ENCODE measurements at regions not wholly inside any gene's neighbourhood (a gene's known extent, or its start where the extent isn't known, plus 50 kb on each side); places are given as distances from the start of the nearest gene placed in this dataset.

DNA sequence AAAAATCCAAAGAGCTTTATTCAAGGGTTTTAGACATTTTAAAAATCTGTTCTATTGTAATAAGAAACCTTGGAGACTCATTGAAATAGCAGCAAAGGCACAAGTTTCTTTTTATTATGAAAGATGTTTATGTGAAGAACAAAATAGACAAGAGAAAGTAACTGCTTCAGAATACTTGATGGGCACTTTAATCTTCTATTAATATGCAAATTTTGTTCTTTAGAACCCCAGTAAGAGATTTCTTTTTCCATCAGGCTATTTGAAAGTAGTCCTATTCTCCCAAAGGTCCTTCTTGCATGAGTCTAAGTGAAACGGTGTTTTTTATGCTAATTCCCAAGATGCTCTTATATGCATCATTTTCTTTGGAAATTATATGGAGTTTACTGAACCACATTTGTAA, 602.0 kb downstream of the EFNA5 start:
- WGBS, result 40% methylated on average over 1 of the region's 1 CpG
- Histone ChIP-seq H3K36me3 (ENCODE audit: insufficient read depth, low read length) (no peaks in the 10 kb centered on the region), H3K9ac (ENCODE audit: low read depth, low read length) (no peak overlapping the region), H3K27ac (ENCODE audit: low read depth, low read length) (peak overlapping the region; percentile 24; the same call in 1 of the 2 replicates), H3K4me1 (ENCODE audit: insufficient read depth, low read length) (peaks cover 32% of the 10 kb centered on the region), H3K9me3 (ENCODE audit: insufficient read depth, low read depth, low read length) (peaks cover 13% of the 10 kb centered on the region), H3K27me3 (ENCODE audit: insufficient read depth, low read length) (no peaks in the 10 kb centered on the region), H3K4me3 (ENCODE audit: low read length) (no peak overlapping the region)

DNA sequence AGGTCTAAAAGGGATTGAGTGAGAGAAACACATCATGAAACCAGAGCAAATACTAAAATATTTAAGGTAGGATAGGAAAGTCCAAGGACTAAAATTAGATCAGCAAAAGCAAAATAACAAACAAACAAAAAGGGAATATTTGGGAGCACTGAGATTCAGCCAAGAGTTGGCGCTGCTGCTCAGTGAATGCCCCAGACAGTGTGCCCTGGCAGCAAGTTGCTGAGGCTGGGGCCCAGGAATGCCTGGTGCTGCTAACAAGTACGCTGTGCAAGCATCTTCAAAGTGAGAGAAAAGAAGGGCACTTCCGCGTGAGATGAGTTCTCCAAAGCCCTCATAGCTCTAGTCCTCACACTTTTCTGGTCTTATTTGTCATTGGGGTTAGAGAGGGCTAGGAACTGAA, 603.3 kb downstream of the EFNA5 start:
- Histone ChIP-seq H3K4me1 (ENCODE audit: insufficient read depth, low read length) (peaks cover 32% of the 10 kb centered on the region), H3K9ac (ENCODE audit: low read depth, low read length) (no peak overlapping the region), H3K27me3 (ENCODE audit: insufficient read depth, low read length) (no peaks in the 10 kb centered on the region), H3K27ac (ENCODE audit: low read depth, low read length) (no peak overlapping the region), H3K36me3 (ENCODE audit: insufficient read depth, low read length) (no peaks in the 10 kb centered on the region), H3K4me3 (ENCODE audit: low read length) (no peak overlapping the region), H3K9me3 (ENCODE audit: insufficient read depth, low read depth, low read length) (peaks cover 13% of the 10 kb centered on the region)
- 69% methylated on average over 4 of the region's 4 CpGs for WGBS

DNA sequence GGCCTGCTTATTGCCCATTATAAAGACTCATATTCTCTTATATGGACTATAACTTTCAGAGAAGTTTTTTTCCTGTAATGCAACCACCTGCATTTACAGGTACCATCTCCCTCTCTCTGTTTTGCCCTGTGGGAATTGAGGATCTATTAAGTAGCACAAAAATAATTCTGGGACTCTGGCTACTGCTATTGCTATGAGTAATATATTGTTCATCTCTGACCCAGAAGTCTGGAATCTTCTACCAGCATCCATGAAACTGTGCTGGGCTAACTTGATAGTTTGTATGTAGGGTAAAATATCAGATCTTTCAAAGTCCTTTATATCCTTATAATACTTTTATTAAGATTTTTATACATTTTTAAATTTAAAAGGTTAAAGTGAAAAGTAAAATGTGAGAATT, 607.2 kb downstream of the EFNA5 start:
- H3K27ac ChIP-seq (ENCODE audit: low read depth, low read length), result no peak overlapping the region
- no peak overlapping the region for H3K9ac ChIP-seq (ENCODE audit: low read depth, low read length)
- no peaks in the 10 kb centered on the region for H3K36me3 ChIP-seq (ENCODE audit: insufficient read depth, low read length)
- no peaks in the 10 kb centered on the region for H3K9me3 ChIP-seq (ENCODE audit: insufficient read depth, low read depth, low read length)
- H3K27me3 ChIP-seq (ENCODE audit: insufficient read depth, low read length), result no peaks in the 10 kb centered on the region
- no peak overlapping the region for H3K4me3 ChIP-seq (ENCODE audit: low read length)
- H3K4me1 ChIP-seq (ENCODE audit: insufficient read depth, low read length), result peaks cover 25% of the 10 kb centered on the region

DNA sequence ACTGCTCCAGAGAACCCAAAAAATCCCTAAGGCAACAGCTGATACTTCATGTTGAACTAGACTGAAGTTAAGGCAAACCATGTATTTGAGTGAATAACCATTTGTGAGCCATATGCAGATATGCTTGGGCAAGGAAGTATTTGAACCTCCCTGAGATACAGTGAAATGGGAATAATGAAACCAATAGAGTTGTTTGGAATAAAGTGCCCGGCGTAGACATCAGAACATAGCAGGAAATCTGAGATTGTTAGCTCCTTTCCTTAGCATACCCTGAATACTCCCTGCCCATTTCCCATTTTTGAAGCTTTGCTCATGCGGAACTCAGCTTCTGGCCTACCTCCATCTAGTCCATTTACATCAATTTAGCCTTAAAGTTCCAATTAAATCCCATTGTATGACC, 611.9 kb downstream of the EFNA5 start:
- Histone ChIP-seq H3K9ac (ENCODE audit: low read depth, low read length) (no peak overlapping the region), H3K27me3 (ENCODE audit: insufficient read depth, low read length) (no peaks in the 10 kb centered on the region), H3K36me3 (ENCODE audit: insufficient read depth, low read length) (no peaks in the 10 kb centered on the region), H3K4me3 (ENCODE audit: low read length) (no peak overlapping the region), H3K4me1 (ENCODE audit: insufficient read depth, low read length) (peaks cover 4% of the 10 kb centered on the region; the same call in 1 of the 2 replicates), H3K9me3 (ENCODE audit: insufficient read depth, low read depth, low read length) (no peaks in the 10 kb centered on the region), H3K27ac (ENCODE audit: low read depth, low read length) (no peak overlapping the region)
- WGBS, result 81% methylated on average over 3 of the region's 3 CpGs

DNA sequence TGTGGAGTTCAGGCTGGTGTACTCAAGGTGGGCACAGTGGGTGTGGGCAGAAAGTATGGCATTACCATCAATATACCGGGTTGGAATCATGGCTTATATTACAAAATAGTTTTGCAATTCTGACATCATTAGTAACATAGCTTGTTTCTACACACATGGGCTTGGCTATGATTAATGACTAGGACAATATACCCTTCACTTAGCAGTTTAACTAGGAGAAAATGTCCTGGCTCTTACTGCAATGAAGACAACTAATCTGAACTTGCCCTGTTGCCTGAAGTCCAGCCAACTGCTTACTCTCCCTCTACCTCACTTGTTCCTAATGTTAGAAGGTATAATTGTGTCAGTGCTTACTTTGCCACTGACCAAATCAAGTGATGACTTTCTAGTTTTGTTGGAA, 612.5 kb downstream of the EFNA5 start:
- Histone ChIP-seq H3K27ac (ENCODE audit: low read depth, low read length) (no peak overlapping the region), H3K36me3 (ENCODE audit: insufficient read depth, low read length) (no peaks in the 10 kb centered on the region), H3K27me3 (ENCODE audit: insufficient read depth, low read length) (no peaks in the 10 kb centered on the region), H3K9me3 (ENCODE audit: insufficient read depth, low read depth, low read length) (no peaks in the 10 kb centered on the region), H3K9ac (ENCODE audit: low read depth, low read length) (no peak overlapping the region), H3K4me1 (ENCODE audit: insufficient read depth, low read length) (peaks cover 4% of the 10 kb centered on the region; the same call in 1 of the 2 replicates), H3K4me3 (ENCODE audit: low read length) (no peak overlapping the region)
- 100% methylated on average over 1 of the region's 1 CpG for WGBS

DNA sequence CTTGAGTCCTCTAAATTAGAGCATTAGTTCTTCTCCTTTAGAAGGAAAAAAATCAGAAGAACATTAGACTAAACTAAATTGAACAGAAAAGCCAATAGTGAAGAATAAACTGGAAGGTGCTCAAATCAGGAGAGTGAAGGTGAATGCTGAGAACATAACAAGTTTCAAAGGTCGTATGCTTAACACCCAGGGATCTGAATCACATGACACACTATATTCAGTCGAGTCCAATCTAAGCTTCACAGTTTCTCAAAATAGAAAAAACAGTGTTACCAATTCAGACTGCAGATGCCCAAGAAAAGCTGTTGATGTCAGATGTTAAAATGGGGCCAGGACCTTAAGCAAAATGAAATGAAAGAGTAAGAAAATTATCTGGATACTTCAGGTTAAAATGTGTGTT, 614.5 kb downstream of the EFNA5 start:
- H3K4me3 ChIP-seq (ENCODE audit: low read length), result no peak overlapping the region
- no peaks in the 10 kb centered on the region for H3K27me3 ChIP-seq (ENCODE audit: insufficient read depth, low read length)
- 82% methylated on average over 2 of the region's 2 CpGs for WGBS
- H3K9me3 ChIP-seq (ENCODE audit: insufficient read depth, low read depth, low read length), result no peaks in the 10 kb centered on the region
- no peak overlapping the region for H3K27ac ChIP-seq (ENCODE audit: low read depth, low read length)
- H3K4me1 ChIP-seq (ENCODE audit: insufficient read depth, low read length), result peaks cover 4% of the 10 kb centered on the region; the same call in 1 of the 2 replicates
- H3K36me3 ChIP-seq (ENCODE audit: insufficient read depth, low read length), result no peaks in the 10 kb centered on the region
- no peak overlapping the region for H3K9ac ChIP-seq (ENCODE audit: low read depth, low read length)

DNA sequence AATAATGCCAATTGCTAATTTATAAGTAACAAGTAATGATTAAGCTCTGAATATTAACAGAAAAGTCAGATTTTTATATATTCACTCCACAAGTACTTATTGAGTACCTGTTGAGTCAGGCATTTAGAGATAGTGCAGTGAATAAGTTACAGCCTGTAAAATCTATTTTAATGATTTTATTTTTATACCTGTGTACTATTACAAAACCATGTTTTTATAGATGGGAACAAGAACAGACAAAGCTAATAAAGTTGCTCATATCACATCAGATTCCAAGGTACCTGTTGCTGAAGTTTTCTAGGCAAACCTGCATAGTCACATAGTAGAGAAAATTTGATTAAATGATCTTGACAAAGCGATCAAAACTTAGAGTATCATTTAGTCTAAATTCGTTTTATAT, 623.7 kb downstream of the EFNA5 start:
- Histone ChIP-seq H3K9me3 (ENCODE audit: insufficient read depth, low read depth, low read length) (0 out of 2 replicates have a peak, but pooled peaks cover 2% of the 10 kb centered on the region), H3K36me3 (ENCODE audit: insufficient read depth, low read length) (no peaks in the 10 kb centered on the region), H3K9ac (ENCODE audit: low read depth, low read length) (no peak overlapping the region), H3K27ac (ENCODE audit: low read depth, low read length) (no peak overlapping the region), H3K4me3 (ENCODE audit: low read length) (no peak overlapping the region), H3K27me3 (ENCODE audit: insufficient read depth, low read length) (no peaks in the 10 kb centered on the region), H3K4me1 (ENCODE audit: insufficient read depth, low read length) (0 out of 2 replicates have a peak, but pooled peaks cover 5% of the 10 kb centered on the region)
- 100% methylated on average over 2 of the region's 2 CpGs for WGBS

DNA sequence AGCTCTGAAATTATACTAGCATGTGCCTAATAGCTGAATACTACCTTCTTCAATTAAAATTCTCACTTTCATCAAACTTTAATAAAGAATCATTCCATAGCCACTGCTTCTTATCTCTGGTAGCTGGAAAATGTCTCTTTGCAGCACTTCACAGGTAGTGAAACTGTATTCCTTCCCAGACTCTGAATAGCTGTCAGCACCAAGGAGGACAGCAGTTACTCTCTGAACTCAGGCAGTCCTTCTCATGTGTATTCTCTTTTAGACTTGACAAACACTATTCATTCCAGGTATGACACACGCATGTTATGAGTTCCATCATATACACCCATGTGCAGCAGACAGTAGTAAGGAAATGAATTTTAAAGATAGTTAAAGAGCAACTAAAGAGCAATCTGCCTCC, 627.1 kb downstream of the EFNA5 start:
- Histone ChIP-seq H3K4me1 (ENCODE audit: insufficient read depth, low read length) (0 out of 2 replicates have a peak, but pooled peaks cover 5% of the 10 kb centered on the region), H3K9ac (ENCODE audit: low read depth, low read length) (no peak overlapping the region), H3K9me3 (ENCODE audit: insufficient read depth, low read depth, low read length) (no peaks in the 10 kb centered on the region), H3K27me3 (ENCODE audit: insufficient read depth, low read length) (no peaks in the 10 kb centered on the region), H3K4me3 (ENCODE audit: low read length) (no peak overlapping the region), H3K27ac (ENCODE audit: low read depth, low read length) (no peak overlapping the region), H3K36me3 (ENCODE audit: insufficient read depth, low read length) (no peaks in the 10 kb centered on the region)
- WGBS, result 100% methylated on average over 1 of the region's 1 CpG

DNA sequence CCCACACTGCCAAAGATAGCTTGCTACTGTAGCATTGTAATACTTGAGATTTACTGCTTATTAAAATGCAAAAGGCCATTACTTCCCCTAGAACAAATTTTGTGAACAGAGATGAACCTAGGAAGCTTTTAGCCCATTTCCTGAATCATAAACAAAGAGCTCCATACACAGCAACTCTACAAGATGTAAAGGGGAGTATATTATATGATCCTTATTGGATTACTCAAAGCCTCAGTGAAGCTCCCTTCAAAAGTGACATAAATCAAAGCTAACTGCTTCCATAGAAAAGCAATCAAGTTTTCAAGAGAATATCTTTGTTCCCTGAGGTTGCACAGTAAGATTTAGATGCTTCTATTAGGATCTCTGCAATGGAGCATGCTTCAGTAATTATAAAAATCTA, 629.8 kb downstream of the EFNA5 start:
- no peaks in the 10 kb centered on the region for H3K27me3 ChIP-seq (ENCODE audit: insufficient read depth, low read length)
- no peak overlapping the region for H3K9ac ChIP-seq (ENCODE audit: low read depth, low read length)
- H3K9me3 ChIP-seq (ENCODE audit: insufficient read depth, low read depth, low read length), result no peaks in the 10 kb centered on the region
- H3K4me3 ChIP-seq (ENCODE audit: low read length), result no peak overlapping the region
- no peaks in the 10 kb centered on the region for H3K36me3 ChIP-seq (ENCODE audit: insufficient read depth, low read length)
- 0 out of 2 replicates have a peak, but pooled peaks cover 5% of the 10 kb centered on the region for H3K4me1 ChIP-seq (ENCODE audit: insufficient read depth, low read length)
- no peak overlapping the region for H3K27ac ChIP-seq (ENCODE audit: low read depth, low read length)

DNA sequence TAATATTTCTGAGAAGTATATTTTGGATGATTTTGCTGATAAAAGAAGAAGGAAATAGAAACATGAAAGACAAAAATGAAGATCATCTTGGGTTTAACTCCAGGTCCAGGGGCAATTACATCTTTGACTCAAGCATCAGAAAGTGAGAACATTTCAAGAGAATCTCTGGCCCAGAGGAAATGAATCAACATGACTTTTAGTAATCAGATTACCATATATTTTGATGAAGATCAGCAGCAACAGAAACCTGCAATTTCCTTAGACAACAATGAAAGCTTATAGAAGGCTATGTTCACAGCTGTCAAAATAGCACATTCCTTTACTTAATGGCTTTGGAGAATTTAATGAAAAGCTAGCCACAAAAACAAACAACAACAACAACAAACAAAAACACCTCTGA, 638.1 kb downstream of the EFNA5 start:
- Histone ChIP-seq H3K4me1 (ENCODE audit: insufficient read depth, low read length) (no peaks in the 10 kb centered on the region), H3K36me3 (ENCODE audit: insufficient read depth, low read length) (no peaks in the 10 kb centered on the region), H3K9me3 (ENCODE audit: insufficient read depth, low read depth, low read length) (no peaks in the 10 kb centered on the region), H3K27me3 (ENCODE audit: insufficient read depth, low read length) (no peaks in the 10 kb centered on the region), H3K4me3 (ENCODE audit: low read length) (no peak overlapping the region), H3K9ac (ENCODE audit: low read depth, low read length) (no peak overlapping the region), H3K27ac (ENCODE audit: low read depth, low read length) (no peak overlapping the region)

DNA sequence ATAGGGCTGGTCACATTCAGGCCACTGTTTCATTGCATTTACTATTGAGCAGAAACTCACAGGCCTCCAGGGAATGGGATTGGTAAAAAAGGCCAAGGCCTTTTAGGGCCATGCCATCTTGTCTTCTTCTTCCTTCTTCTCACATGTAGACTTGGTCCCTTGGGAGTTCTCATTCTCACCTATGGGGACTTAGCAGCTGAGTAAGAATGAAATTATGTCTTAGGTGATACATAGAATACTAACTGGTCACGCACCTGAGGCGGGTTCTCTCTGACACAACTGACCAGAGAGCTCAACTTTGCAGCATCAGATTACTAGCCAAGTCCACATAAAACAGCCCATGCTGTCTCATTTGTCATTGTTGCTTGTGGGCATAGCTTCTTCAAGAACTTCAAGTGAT, 641.8 kb downstream of the EFNA5 start:
- no peak overlapping the region for H3K9ac ChIP-seq (ENCODE audit: low read depth, low read length)
- no peak overlapping the region for H3K4me3 ChIP-seq (ENCODE audit: low read length)
- peaks cover 16% of the 10 kb centered on the region for H3K4me1 ChIP-seq (ENCODE audit: insufficient read depth, low read length)
- H3K9me3 ChIP-seq (ENCODE audit: insufficient read depth, low read depth, low read length), result no peaks in the 10 kb centered on the region
- WGBS, result 93% methylated on average over 2 of the region's 2 CpGs
- no peaks in the 10 kb centered on the region for H3K27me3 ChIP-seq (ENCODE audit: insufficient read depth, low read length)
- H3K27ac ChIP-seq (ENCODE audit: low read depth, low read length), result no peak overlapping the region
- no peaks in the 10 kb centered on the region for H3K36me3 ChIP-seq (ENCODE audit: insufficient read depth, low read length)

DNA sequence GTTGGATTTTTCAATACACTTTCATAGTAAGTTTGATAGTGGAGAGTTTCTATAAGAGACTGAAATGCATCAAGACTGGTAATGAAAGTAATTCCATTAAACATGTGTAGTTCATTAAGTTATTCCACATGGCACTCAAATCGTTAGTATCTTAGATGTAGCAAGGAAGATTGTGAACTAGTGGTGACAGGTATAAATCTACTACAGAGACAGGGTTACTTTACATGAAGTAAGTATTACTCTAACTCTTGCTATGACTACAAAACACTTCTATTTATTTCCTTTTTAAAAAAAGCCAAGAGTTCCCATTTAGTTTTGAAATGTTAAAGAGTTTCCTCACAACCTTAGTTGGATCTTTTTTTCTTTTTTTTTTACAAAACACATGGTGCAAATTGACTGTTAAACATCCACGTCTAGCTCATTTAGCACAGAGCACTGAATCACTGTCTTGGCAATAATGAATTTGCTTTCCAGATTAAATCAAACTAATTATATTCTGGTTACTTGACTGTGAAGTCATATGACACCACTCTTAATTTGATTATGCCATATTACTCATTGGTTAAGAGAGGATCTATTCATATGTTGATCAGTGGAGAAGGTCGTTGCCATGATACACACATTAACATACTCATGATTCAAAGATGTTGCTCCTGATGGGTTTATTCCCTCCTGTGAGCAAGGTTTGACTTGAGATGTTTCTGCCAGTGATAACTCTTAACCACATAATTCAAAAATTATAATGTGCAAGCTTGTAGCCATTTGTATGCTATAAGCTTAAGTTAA, 644.8 kb downstream of the EFNA5 start:
- no peaks in the 10 kb centered on the region for H3K27me3 ChIP-seq (ENCODE audit: insufficient read depth, low read length)
- 16% methylated on average over 1 of the region's 3 CpGs for WGBS
- no peaks in the 10 kb centered on the region for H3K9me3 ChIP-seq (ENCODE audit: insufficient read depth, low read depth, low read length)
- peaks cover 16% of the 10 kb centered on the region for H3K4me1 ChIP-seq (ENCODE audit: insufficient read depth, low read length)
- no peak overlapping the region for H3K9ac ChIP-seq (ENCODE audit: low read depth, low read length)
- no peak overlapping the region for H3K4me3 ChIP-seq (ENCODE audit: low read length)
- no peaks in the 10 kb centered on the region for H3K36me3 ChIP-seq (ENCODE audit: insufficient read depth, low read length)
- peak overlapping the region; percentile 32 for H3K27ac ChIP-seq (ENCODE audit: low read depth, low read length)

All from HUES64 (cell line).